ENCODE measurements at regions not wholly inside any gene's neighbourhood (a gene's known extent, or its start where the extent isn't known, plus 50 kb on each side); places are given as distances from the start of the nearest gene placed in this dataset.

DNA sequence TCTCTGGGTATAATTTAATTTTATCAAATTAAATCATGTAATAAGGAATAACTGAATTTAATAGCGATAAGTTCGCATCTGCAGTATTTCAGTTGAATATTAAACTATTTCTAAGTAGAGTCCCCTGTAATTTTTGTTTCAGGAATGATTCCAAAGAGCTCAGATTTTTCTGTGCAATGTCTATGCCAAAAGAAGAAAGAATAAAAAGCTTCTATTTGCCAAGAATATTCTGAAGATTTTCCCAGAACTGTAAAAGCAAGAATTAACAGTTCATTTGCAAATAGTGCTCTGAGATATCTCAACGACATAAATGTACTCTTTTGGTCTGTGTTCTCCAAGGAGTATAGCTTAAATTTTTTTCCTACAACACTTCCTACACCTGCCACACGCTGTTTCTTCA is 1242.8 kb upstream of the DIAPH2 start:
- POLR2A ChIA-PET, result no interaction called here
- no peaks in the 10 kb centered on the region for H4K20me1 ChIP-seq (ENCODE audit: insufficient read depth, low read length)
- intact Hi-C loops (cut with micrococcal nuclease; ENCODE audit: unreplicated experiment) (no loop called here), in situ Hi-C loops (cut with HindIII; ENCODE audit: extremely low pct_ligation_motif_present, low pct_unique_long_range_greater_than_20kb) (no loop called here)
- no peak overlapping the region for H3K27ac ChIP-seq (ENCODE audit: extremely low read length, insufficient read depth, low read length)
- CTCF ChIA-PET (ENCODE audit: low intra/inter-chr PET ratio, low total read pairs), result no interaction called here
- no peak overlapping the region for H3K4me3 ChIP-seq (replicated peaks in 1 of 3; ENCODE audit: insufficient read depth in 1 of 3, low read depth in 2 of 3, low read length in 3 of 3)
- H3K4me2 ChIP-seq (ENCODE audit: low read depth, low read length), result no peak overlapping the region
- H2AFZ ChIP-seq (ENCODE audit: low read length), result no peak overlapping the region
- no peak overlapping the region for H3K9ac ChIP-seq (ENCODE audit: insufficient read depth, low read depth, low read length)
- WGBS (ENCODE audit: low lambda C conversion rate), result 1% methylated on average over 4 of the region's 4 CpGs
- no peak for DNase-seq (ENCODE audit: low spot score)
- no peak for TF ChIP-seq CHCHD3 (CRISPR knock-in tag; IDR thresholded peaks at IDR 0.05)
- TF ChIP-seq DNMT1 (CRISPR knock-in tag; IDR thresholded peaks at IDR 0.05), result no peak
- no peak for TF ChIP-seq THAP9 (CRISPR knock-in tag; IDR thresholded peaks at IDR 0.05; ENCODE audit: borderline replicate concordance)
- TF ChIP-seq, protein P1, sequence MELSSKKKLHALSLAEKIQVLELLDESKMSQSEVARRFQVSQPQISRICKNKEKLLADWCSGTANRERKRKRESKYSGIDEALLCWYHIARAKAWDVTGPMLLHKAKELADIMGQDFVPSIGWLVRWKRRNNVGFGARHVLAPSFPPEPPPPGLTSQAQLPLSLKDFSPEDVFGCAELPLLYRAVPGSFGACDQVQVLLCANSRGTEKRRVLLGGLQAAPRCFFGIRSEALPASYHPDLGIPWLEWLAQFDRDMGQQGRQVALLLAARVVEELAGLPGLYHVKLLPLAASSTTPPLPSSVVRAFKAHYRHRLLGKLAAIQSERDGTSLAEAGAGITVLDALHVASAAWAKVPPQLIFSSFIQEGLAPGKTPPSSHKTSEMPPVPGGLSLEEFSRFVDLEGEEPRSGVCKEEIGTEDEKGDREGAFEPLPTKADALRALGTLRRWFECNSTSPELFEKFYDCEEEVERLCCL (CRISPR knock-in tag; IDR thresholded peaks at IDR 0.05; ENCODE audit: borderline replicate concordance), result no peak
- TF ChIP-seq, protein P2, sequence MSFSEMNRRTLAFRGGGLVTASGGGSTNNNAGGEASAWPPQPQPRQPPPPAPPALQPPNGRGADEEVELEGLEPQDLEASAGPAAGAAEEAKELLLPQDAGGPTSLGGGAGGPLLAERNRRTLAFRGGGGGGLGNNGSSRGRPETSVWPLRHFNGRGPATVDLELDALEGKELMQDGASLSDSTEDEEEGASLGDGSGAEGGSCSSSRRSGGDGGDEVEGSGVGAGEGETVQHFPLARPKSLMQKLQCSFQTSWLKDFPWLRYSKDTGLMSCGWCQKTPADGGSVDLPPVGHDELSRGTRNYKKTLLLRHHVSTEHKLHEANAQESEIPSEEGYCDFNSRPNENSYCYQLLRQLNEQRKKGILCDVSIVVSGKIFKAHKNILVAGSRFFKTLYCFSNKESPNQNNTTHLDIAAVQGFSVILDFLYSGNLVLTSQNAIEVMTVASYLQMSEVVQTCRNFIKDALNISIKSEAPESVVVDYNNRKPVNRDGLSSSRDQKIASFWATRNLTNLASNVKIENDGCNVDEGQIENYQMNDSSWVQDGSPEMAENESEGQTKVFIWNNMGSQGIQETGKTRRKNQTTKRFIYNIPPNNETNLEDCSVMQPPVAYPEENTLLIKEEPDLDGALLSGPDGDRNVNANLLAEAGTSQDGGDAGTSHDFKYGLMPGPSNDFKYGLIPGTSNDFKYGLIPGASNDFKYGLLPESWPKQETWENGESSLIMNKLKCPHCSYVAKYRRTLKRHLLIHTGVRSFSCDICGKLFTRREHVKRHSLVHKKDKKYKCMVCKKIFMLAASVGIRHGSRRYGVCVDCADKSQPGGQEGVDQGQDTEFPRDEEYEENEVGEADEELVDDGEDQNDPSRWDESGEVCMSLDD (CRISPR knock-in tag; IDR thresholded peaks at IDR 0.05; ENCODE audit: borderline replicate concordance), result no peak
- no peak for TF ChIP-seq CHD2 (IDR thresholded peaks at IDR 0.05; ENCODE audit: low read depth, low read length)
- TF ChIP-seq STAT5B (CRISPR knock-in tag; IDR thresholded peaks at IDR 0.05), result no peak
- H3K4me1 ChIP-seq (ENCODE audit: insufficient read depth, low read length), result no peaks in the 10 kb centered on the region
- no peaks in the 10 kb centered on the region for H3K36me3 ChIP-seq (replicated peaks in 1 of 2; ENCODE audit: control insufficient read depth in 1 of 2, insufficient read depth in 2 of 2, low read length in 2 of 2)
- H3K9me3 ChIP-seq (ENCODE audit: low read length), result no peaks in the 10 kb centered on the region
- FAIRE-seq, result no peak
- no peaks in the 10 kb centered on the region for H3K27me3 ChIP-seq (ENCODE audit: control insufficient read depth in 1 of 2, insufficient read depth in 2 of 2, low read length in 2 of 2)
- ATAC-seq, result no peak
- H3K79me2 ChIP-seq (ENCODE audit: insufficient read depth, low read length), result no peaks in the 10 kb centered on the region
- BruUV-seq (replicated peaks), result no TSS peak

Data from HepG2 (cell line).